Stomach (tissue), 8 donors: ENCODE measurements at regions not wholly inside any gene's neighbourhood (a gene's known extent, or its start where the extent isn't known, plus 50 kb on each side); places are given as distances from the start of the nearest gene placed in this dataset.
"Not testable (repeated sequence)": the region's sequence is repeated elsewhere in the genome, so short reads cannot be mapped to it uniquely, and the experiment has no call there.

Source experiments
- DNase-seq, 2 donors: peaks; one replicate each; pipeline versions ENCODE4 v3.0.0 to v3.0.0-alpha.2; 2013 to 2019
- H3K27ac ChIP-seq, 5 donors: fragments of 200-600 bp in 4 of 5; sonication (generic) in 4 of 5; one replicate each; pipeline ENCODE4 v1.5.1; 2013 to 2019; ENCODE audit warnings: mild to moderate bottlenecking in 1 of 5, moderate library complexity in 1 of 5
- H3K27me3 ChIP-seq, 3 donors: fragments of 200-600 bp; sonication (generic); one replicate each; pipeline ENCODE4 v1.5.1; 2017 to 2019; ENCODE audit warnings: mixed run types in 1 of 3
- H3K36me3 ChIP-seq, 4 donors: fragments of 200-600 bp; sonication (generic); 1 replicate in 3 of 4; 2 replicates in 1 of 4; pipeline ENCODE4 v1.5.1; 2016 to 2019
- H3K4me1 ChIP-seq, 4 donors: fragments of 200-600 bp; sonication (generic); one replicate each; pipeline ENCODE4 v1.5.1; 2016 to 2019
- H3K4me3 ChIP-seq, 4 donors: fragments of 200-600 bp; sonication (generic) in 3 of 4; one replicate each; pipeline ENCODE4 v1.5.1; 2016 to 2019; ENCODE audit warnings: mild to moderate bottlenecking in 1 of 4
- H3K9me3 ChIP-seq, 4 donors: fragments of 200-600 bp; sonication (generic); one replicate each; pipeline ENCODE4 v1.5.1; 2016 to 2019
- CTCF ChIP-seq, 7 experiments: fragments of 450-650 bp in 4 of 7; fragments of 200-600 bp in 3 of 7; sonication (generic) in 3 of 7; IDR thresholded peaks; one replicate each; pipeline ENCODE4 v1.5.1; 2016 to 2019; ENCODE audit warnings: antibody characterized with exemption in 7 of 7, control low read depth in 2 of 7, mild to moderate bottlenecking in 1 of 7
- EP300 ChIP-seq: sonication (generic); formaldehyde crosslinking; IDR thresholded peaks from one replicate; pipeline ENCODE4 v1.6.1; 2017; ENCODE audit warnings: antibody characterized with exemption
- POLR2A ChIP-seq, 4 donors: fragments of 450-650 bp; IDR thresholded peaks; one replicate each; pipeline ENCODE4 v1.6.1; 2016; ENCODE audit warnings: antibody characterized with exemption in 4 of 4, control low read depth in 2 of 4, mild to moderate bottlenecking in 1 of 4, moderate library complexity in 1 of 4
- POLR2AphosphoS5 ChIP-seq, 3 donors: sonication (generic); formaldehyde crosslinking; IDR thresholded peaks; one replicate each; pipeline ENCODE4 v1.6.1; 2016; ENCODE audit warnings: antibody characterized with exemption in 3 of 3
- WGBS, 5 donors: extraction: QIAGEN DNeasy Blood & Tissue Kit in 3 of 5; methylation state at CpG; one replicate each; pipeline versions ENCODE4 v1.1.5 to v1.1.7; 2013 to 2018; 5-methylcytosine and 5-hydroxymethylcytosine counted together
- intact Hi-C: fragments of 100-400 bp; cut with DNase I; formaldehyde crosslinking; loops from one replicate; pipeline ENCODE4 v1.15.1; 2023; ENCODE audit warnings: low total_unique reads
- donor health status: healthy with polysubstance abuse.
- donor health status: Bipolar disorder and iron deficiency.
- donor health status: healthy.

- no peak for TF ChIP-seq CTCF (IDR thresholded peaks at IDR 0.05)
- no peak for TF ChIP-seq POLR2A (IDR thresholded peaks at IDR 0.05)
- TF ChIP-seq POLR2AphosphoS5 (IDR thresholded peaks at IDR 0.05), result no peak
- TF ChIP-seq EP300, result no peak
- H3K36me3 ChIP-seq, result no peaks in the 10 kb centered on the region
- no peak overlapping the region for H3K4me3 ChIP-seq
- H3K27me3 ChIP-seq, result no peaks in the 10 kb centered on the region
- DNase-seq, result no peak
- no peak overlapping the region for H3K27ac ChIP-seq
- no peaks in the 10 kb centered on the region for H3K4me1 ChIP-seq
- intact Hi-C loops, result no loop called here
- no peaks in the 10 kb centered on the region for H3K9me3 ChIP-seq
These were observed 661.5 kb downstream of the REEP3 start for GRCh38 chr10:64182671-64183070.

- no peaks in the 10 kb centered on the region for H3K36me3 ChIP-seq
- no peaks in the 10 kb centered on the region for H3K4me1 ChIP-seq
- no peak for DNase-seq
- TF ChIP-seq EP300, result no peak
- intact Hi-C loops, result no loop called here
- H3K4me3 ChIP-seq, result no peak overlapping the region
- 65 to 78% (median 72%) methylated on average over 3 of the region's 3 CpGs for WGBS, 5 donors
- no peaks in the 10 kb centered on the region for H3K27me3 ChIP-seq
- no peak overlapping the region for H3K27ac ChIP-seq
- peaks cover 0 to 3% (median 0%) of the 10 kb centered on the region in 4 donors for H3K9me3 ChIP-seq
These were observed 670.1 kb downstream of the REEP3 start for GRCh38 chr10:64191286-64191685.

- no peaks in the 10 kb centered on the region for H3K27me3 ChIP-seq
- peaks cover 0 to 7% (median 0%) of the 10 kb centered on the region in 4 donors for H3K9me3 ChIP-seq
- intact Hi-C loops, result no loop called here
- TF ChIP-seq EP300 (no peak), CTCF (IDR thresholded peaks at IDR 0.05) (no peak)
- no peak overlapping the region for H3K4me3 ChIP-seq
- no peaks in the 10 kb centered on the region for H3K4me1 ChIP-seq
- WGBS, 5 donors, result 92 to 97% (median 95%) methylated on average over 24 to 59 of the region's 59 CpGs
- H3K27ac ChIP-seq, result no peak overlapping the region
- no peaks in the 10 kb centered on the region for H3K36me3 ChIP-seq
- DNase-seq, result no peak
These were observed 675.6 kb downstream of the REEP3 start for GRCh38 chr10:64196638-64197315.

- Histone ChIP-seq H3K9me3 (no peaks in the 10 kb centered on the region), H3K4me3 (no peak overlapping the region), H3K27ac (no peak overlapping the region), H3K4me1 (no peaks in the 10 kb centered on the region), H3K27me3 (no peaks in the 10 kb centered on the region), H3K36me3 (no peaks in the 10 kb centered on the region)
- no peak for TF ChIP-seq POLR2AphosphoS5 (IDR thresholded peaks at IDR 0.05)
- TF ChIP-seq CTCF (IDR thresholded peaks at IDR 0.05), result no peak
- no peak for TF ChIP-seq POLR2A (IDR thresholded peaks at IDR 0.05)
- no peak for TF ChIP-seq EP300
- intact Hi-C loops, result no loop called here
- DNase-seq, result no peak
- 61 to 79% (median 70%) methylated on average over 2 of the region's 2 CpGs for WGBS, 5 donors
These were observed 680.7 kb downstream of the REEP3 start for GRCh38 chr10:64201936-64202335.

GRCh38 chr10:64204504-64204903 lies 683.3 kb downstream of the REEP3 start:
- H3K36me3 ChIP-seq, H3K9me3 ChIP-seq, H3K27me3 ChIP-seq, H3K27ac ChIP-seq, H3K4me1 ChIP-seq, H3K4me3 ChIP-seq, DNase-seq, intact Hi-C loops: not testable (repeated sequence)
- WGBS, 5 donors, result 82 to 87% (median 86%) methylated on average over 7 of the region's 7 CpGs
